Small intestine (tissue), 7 donors: ENCODE measurements at regions not wholly inside any gene's neighbourhood (a gene's known extent, or its start where the extent isn't known, plus 50 kb on each side); places are given as distances from the start of the nearest gene placed in this dataset.

Experiments
- DNase-seq, 2 donors: peaks; one replicate each; pipeline versions ENCODE4 v3.0.0 to v3.0.0-alpha.2; 2013
- FAIRE-seq: peaks from 2 replicates; lab custom pipeline; 2012; peaks lifted over from hg19 to GRCh38; lab: Jason Lieb, UNC
- H3K27ac ChIP-seq, 3 donors: one replicate each; pipeline ENCODE4 v1.5.1; 2013; ENCODE audit warnings: low read length in 2 of 3, mild to moderate bottlenecking in 2 of 3, control low read depth in 1 of 3, inconsistent platforms in 1 of 3, low read depth in 1 of 3, moderate library complexity in 1 of 3
- H3K27me3 ChIP-seq, 3 donors: one replicate each; pipeline ENCODE4 v1.6.1; 2013; ENCODE audit warnings: low read length in 3 of 3, inconsistent platforms in 1 of 3; ENCODE audit not compliant: control insufficient read depth in 3 of 3, insufficient read depth in 3 of 3
- H3K36me3 ChIP-seq, 3 donors: one replicate each; pipeline ENCODE4 v1.6.1; 2013; ENCODE audit warnings: low read length in 3 of 3, inconsistent platforms in 1 of 3, low read depth in 1 of 3, mild to moderate bottlenecking in 1 of 3, moderate library complexity in 1 of 3; ENCODE audit not compliant: control insufficient read depth in 3 of 3, insufficient read depth in 2 of 3
- H3K4me1 ChIP-seq, 3 donors: one replicate each; pipeline ENCODE4 v1.6.1; 2013; ENCODE audit warnings: low read length in 2 of 3, inconsistent platforms in 1 of 3, low read depth in 1 of 3, mild to moderate bottlenecking in 1 of 3, moderate library complexity in 1 of 3; ENCODE audit not compliant: control insufficient read depth in 3 of 3, insufficient read depth in 2 of 3
- H3K4me3 ChIP-seq, 3 donors: one replicate each; pipeline ENCODE4 v1.5.1; 2013; ENCODE audit warnings: low read length in 3 of 3, control low read depth in 1 of 3, inconsistent platforms in 1 of 3, low read depth in 1 of 3, mild to moderate bottlenecking in 1 of 3, moderate library complexity in 1 of 3
- H3K9me3 ChIP-seq, 2 donors: one replicate each; pipeline ENCODE4 v1.6.1; 2013; ENCODE audit warnings: low read depth in 1 of 2, low read length in 1 of 2; ENCODE audit not compliant: control insufficient read depth in 2 of 2, insufficient read depth in 1 of 2
- WGBS, 3 donors: extraction: QIAGEN DNeasy Blood & Tissue Kit; methylation state at CpG; one replicate each; pipeline ENCODE4 v1.1.7; 2013; 5-methylcytosine and 5-hydroxymethylcytosine counted together
- donor health status: healthy with polysubstance abuse.
- donor health status: control.
- donor health status: control.
- donor health status: Bipolar disorder and iron deficiency.
- donor health status: healthy.

DNA sequence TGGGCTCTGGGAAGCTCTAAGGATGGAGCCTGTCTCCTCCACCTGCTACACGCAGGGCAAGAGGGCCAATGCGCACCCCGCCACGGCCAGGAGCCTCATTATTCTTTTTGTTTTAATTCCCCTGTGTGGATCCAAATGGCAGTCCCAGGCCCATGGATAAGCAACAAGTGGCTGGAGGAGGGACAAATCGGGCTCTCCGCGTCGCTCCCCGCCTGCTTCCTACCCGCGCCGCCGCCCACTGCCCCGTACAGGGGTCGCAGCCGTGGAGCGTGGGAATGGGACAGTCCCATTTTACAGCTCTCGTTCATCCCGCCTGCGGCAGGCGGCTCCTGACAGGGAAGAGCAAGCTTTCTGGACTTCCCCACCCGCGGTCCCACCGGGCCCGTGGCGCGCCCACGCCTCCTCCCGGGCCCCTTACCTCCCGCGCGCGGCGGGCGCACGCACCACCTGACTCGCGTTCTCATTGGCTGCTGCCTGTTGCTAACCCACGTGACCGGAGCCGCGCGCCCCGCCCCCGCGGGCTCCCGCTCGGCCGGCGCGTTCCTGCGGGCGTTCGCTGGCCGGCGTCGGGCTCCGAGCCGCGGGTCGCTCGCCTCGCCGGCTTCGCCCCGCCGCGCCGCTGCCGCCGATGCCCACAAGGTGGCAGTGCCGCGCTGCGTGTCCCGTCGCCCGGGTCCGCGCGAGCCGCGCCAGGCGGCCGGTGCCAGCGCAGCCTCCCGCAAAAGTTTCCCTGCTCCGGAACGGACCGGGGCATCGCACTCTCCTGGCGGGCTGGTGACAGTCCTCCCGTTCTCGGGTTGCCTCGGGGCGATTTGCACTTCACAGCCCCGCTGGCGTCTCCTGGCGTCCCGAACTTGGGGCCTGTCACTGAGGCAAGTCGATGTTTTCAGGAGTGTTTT, 93.3 kb downstream of the CD83 start:
- FAIRE-seq (no peak), DNase-seq (peak; percentile 91 to 97)
- WGBS, 3 donors = 1 to 2% (median 1%) methylated on average over 59 to 100 of the region's 100 CpGs
- peak overlapping the region; percentile 51 to 85 (median 80) for H3K4me3 ChIP-seq
- H3K27me3 ChIP-seq = no peaks in the 10 kb centered on the region
- H3K36me3 ChIP-seq = no peaks in the 10 kb centered on the region
- H3K27ac ChIP-seq = peak overlapping the region; percentile 75 to 93 (median 83)
- peaks cover 0 to 47% (median 3%) of the 10 kb centered on the region in 3 donors for H3K4me1 ChIP-seq
- peaks cover 0 to 7% of the 10 kb centered on the region in 2 donors for H3K9me3 ChIP-seq

- H3K9me3 ChIP-seq = peaks cover 0 to 7% of the 10 kb centered on the region in 2 donors
- H3K27me3 ChIP-seq = no peaks in the 10 kb centered on the region
- no peaks in the 10 kb centered on the region for H3K36me3 ChIP-seq
- peak overlapping the region; percentile 73 to 88 (median 83) for H3K27ac ChIP-seq
- peaks cover 0 to 44% (median 3%) of the 10 kb centered on the region in 3 donors for H3K4me1 ChIP-seq
- FAIRE-seq (no peak), DNase-seq (peak; percentile 68 to 89)
- WGBS, 3 donors = 5 to 17% (median 10%) methylated on average over 20 of the region's 20 CpGs
- H3K4me3 ChIP-seq = peak overlapping the region; percentile 3 to 80 (median 51)
Measured at GRCh38 chr6:14211562-14211942, 94.0 kb downstream of the CD83 start.

- 31 to 61% (median 56%) methylated on average over 8 of the region's 8 CpGs for WGBS, 3 donors
- FAIRE-seq = no peak
- no peak for DNase-seq
- no peaks in the 10 kb centered on the region for H3K36me3 ChIP-seq
- peaks cover 0 to 39% (median 3%) of the 10 kb centered on the region in 3 donors for H3K4me1 ChIP-seq
- no peaks in the 10 kb centered on the region for H3K27me3 ChIP-seq
- peak overlapping the region in 2 of 3 donors; percentile 51 to 80 for H3K4me3 ChIP-seq
- H3K9me3 ChIP-seq = peaks cover 0 to 7% of the 10 kb centered on the region in 2 donors
- H3K27ac ChIP-seq = peak overlapping the region in 1 of 3 donors; percentile 88
Measured at GRCh38 chr6:14212020-14212419, 94.4 kb downstream of the CD83 start.

DNA sequence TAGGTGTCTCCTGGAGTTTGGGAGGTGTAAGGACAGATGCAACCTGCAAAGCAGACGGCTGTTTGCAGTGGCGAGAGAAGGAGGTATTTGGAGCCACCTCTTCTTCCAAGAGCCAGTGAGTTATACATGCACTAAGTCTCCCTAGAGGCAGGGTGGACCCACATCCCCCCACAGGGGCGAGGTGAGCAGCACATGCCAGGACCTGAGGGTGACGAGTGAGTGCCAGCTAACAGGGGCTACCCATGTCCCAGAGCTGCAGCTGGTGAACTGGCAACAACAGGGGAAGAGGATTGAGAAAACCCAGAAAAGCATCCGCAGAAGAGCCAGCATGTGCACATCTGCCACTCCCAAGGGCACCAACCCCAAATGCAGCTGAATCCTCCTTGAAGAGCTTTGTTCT, 95.1 kb downstream of the CD83 start:
- H3K36me3 ChIP-seq = no peaks in the 10 kb centered on the region
- no peak overlapping the region for H3K27ac ChIP-seq
- H3K4me1 ChIP-seq = peaks cover 0 to 33% (median 2%) of the 10 kb centered on the region in 3 donors
- H3K9me3 ChIP-seq = peaks cover 0 to 7% of the 10 kb centered on the region in 2 donors
- H3K4me3 ChIP-seq = no peak overlapping the region
- WGBS, 3 donors = 94 to 97% (median 95%) methylated on average over 5 of the region's 5 CpGs
- DNase-seq (no peak), FAIRE-seq (no peak)
- H3K27me3 ChIP-seq = no peaks in the 10 kb centered on the region

DNA sequence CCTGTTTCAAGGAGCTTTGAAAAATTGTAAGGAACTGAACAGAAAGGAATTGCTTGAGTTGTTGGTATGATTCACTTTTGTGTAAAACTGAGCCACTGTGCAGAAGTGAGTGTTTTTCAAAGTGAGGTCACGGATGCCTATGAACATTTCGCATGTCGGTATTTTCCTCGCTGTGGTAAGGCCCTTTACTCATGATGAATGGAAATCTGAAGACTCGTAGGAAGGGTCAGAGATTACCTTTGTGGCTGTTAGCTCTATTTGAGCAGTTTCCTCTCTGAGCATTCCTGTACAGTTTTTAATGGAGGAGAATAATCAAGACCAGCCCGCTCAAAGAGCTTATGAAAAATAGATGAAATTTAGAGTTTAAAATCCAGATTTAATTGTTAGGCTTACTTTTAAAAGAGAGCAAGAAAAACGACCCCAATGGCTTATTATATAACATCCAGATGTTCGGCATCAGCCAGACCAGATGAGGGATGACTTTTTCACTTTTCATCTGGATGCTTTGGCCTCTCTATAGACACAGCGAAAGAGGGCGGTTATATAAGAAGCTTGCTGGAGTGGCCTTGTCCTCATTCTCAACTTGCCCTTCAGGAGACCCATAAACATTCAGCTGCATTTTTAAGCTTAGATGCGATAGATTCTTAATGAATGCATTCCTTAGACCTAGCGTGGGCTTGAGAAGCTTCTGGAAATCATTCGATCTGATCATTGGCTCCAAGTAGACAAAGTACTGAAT, 99.5 kb downstream of the CD83 start:
- H3K4me3 ChIP-seq = no peak overlapping the region
- H3K27ac ChIP-seq = no peak overlapping the region
- H3K9me3 ChIP-seq = peaks cover 0 to 7% of the 10 kb centered on the region in 2 donors
- FAIRE-seq (no peak), DNase-seq (no peak)
- 84 to 93% (median 91%) methylated on average over 13 of the region's 13 CpGs for WGBS, 3 donors
- peaks cover 0 to 27% (median 2%) of the 10 kb centered on the region in 3 donors for H3K4me1 ChIP-seq
- no peaks in the 10 kb centered on the region for H3K27me3 ChIP-seq
- H3K36me3 ChIP-seq = no peaks in the 10 kb centered on the region

DNA sequence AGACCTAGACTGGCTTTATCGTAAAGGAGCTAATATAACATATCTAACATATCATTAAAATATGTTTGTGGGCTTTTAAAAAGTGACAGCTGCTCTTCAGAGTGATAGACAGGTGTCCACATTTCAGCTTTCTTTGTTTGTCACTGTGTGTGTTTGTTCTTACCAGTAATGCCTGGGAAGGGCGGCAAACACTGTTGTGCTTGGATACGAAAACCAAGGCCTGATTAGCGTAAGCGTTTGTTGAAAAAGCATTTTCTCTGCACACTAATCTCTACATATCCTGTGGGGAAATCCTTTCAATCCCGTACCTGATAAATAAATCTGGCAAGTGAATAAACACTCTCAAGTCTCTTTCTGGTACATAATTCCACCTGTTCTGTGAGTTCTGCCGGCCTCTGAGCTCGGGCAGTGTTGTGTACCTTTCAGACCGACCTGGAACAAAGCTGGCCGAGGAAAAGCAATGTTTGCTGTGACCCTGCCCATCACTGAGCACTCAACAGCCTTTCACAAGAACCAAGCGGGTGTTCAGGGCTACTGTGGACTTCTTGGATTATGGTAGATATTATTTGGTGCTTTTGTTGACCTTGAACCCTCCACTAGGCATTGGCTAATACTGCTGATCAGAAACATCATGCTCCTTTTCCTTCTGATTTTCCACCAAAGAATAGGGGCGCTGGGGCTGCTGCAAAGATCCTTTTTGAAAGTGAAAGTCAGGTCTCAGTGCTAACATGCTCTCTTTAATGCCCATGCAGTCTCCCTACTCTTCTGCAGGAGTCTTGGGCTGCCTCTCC, 100.4 kb downstream of the CD83 start:
- no peaks in the 10 kb centered on the region for H3K27me3 ChIP-seq
- DNase-seq (peak; percentile 36 to 57), FAIRE-seq (no peak)
- no peaks in the 10 kb centered on the region for H3K36me3 ChIP-seq
- H3K4me1 ChIP-seq = peaks cover 0 to 31% (median 3%) of the 10 kb centered on the region in 3 donors
- H3K27ac ChIP-seq = no peak overlapping the region
- H3K4me3 ChIP-seq = no peak overlapping the region
- WGBS, 3 donors = 25 to 62% (median 44%) methylated on average over 12 of the region's 12 CpGs
- H3K9me3 ChIP-seq = peaks cover 0 to 4% of the 10 kb centered on the region in 2 donors

- 9 to 45% (median 38%) methylated on average over 1 of the region's 1 CpG for WGBS, 3 donors
- Histone ChIP-seq H3K4me3 (no peak overlapping the region), H3K27ac (no peak overlapping the region), H3K4me1 (peaks cover 0 to 31% (median 3%) of the 10 kb centered on the region in 3 donors), H3K36me3 (no peaks in the 10 kb centered on the region), H3K27me3 (no peaks in the 10 kb centered on the region), H3K9me3 (no peaks in the 10 kb centered on the region)
- DNase-seq (no peak), FAIRE-seq (no peak)
Measured at GRCh38 chr6:14218519-14218800, 100.9 kb downstream of the CD83 start.
